ENCODE measurements at regions not wholly inside any gene's neighbourhood (a gene's known extent, or its start where the extent isn't known, plus 50 kb on each side); places are given as distances from the start of the nearest gene placed in this dataset.

- no peak for TF ChIP-seq CTCF (IDR thresholded peaks at IDR 0.05)
- no peak for TF ChIP-seq MAX (IDR thresholded peaks at IDR 0.05)
- no peak for TF ChIP-seq RFX5 (IDR thresholded peaks at IDR 0.05)
- no peak for TF ChIP-seq CHD2 (IDR thresholded peaks at IDR 0.05; ENCODE audit: low read length, partially characterized antibody)
- no peak for TF ChIP-seq JUNB (IDR thresholded peaks at IDR 0.05)
- TF ChIP-seq CBX2 (IDR thresholded peaks at IDR 0.05; ENCODE audit: borderline replicate concordance, low read depth), result no peak
- no peak for TF ChIP-seq EP300 (IDR thresholded peaks at IDR 0.05)
- no peak for TF ChIP-seq MAFK (IDR thresholded peaks at IDR 0.05; ENCODE audit: partially characterized antibody)
- TF ChIP-seq NR3C1 (IDR thresholded peaks at IDR 0.05), result no peak
- no peak for TF ChIP-seq KDM5A (IDR thresholded peaks at IDR 0.05)
- TF ChIP-seq CBX8 (IDR thresholded peaks at IDR 0.05), result no peak
- TF ChIP-seq MYC (IDR thresholded peaks at IDR 0.05; ENCODE audit: borderline replicate concordance, low read length), result no peak
- TF ChIP-seq GATA3 (IDR thresholded peaks at IDR 0.05; ENCODE audit: borderline replicate concordance), result no peak
These were observed 434.8 kb upstream of the PROK2 start for GRCh38 chr3:72219752-72220151.
